Activated T-helper 1 cell treated with anti-CD3 and anti-CD28 coated beads, Interleukin-2, amount 50 U/mL, for 16 hours (primary cell): ENCODE measurements at regions not wholly inside any gene's neighbourhood (a gene's known extent, or its start where the extent isn't known, plus 50 kb on each side); places are given as distances from the start of the nearest gene placed in this dataset.

ENCODE experiments used
- DNase-seq, 2 donors: peaks; one replicate each; pipeline ENCODE4 v3.0.0-alpha.2; 2020; ENCODE audit warnings: low read depth in 1 of 2, low spot score in 1 of 2

GRCh38 chr2:145592361-145592760, 1072.4 kb upstream of the ZEB2 start:
- no peak for DNase-seq

GRCh38 chr2:145591109-145591809, 1071.3 kb upstream of the ZEB2 start:
- no peak for DNase-seq

GRCh38 chr2:145587922-145588321, 1068.0 kb upstream of the ZEB2 start:
- no peak for DNase-seq

GRCh38 chr2:145584353-145584752, 1064.4 kb upstream of the ZEB2 start:
- no peak for DNase-seq

- DNase-seq = no peak
Observed at GRCh38 chr2:145573608-145574007, 1053.7 kb upstream of the ZEB2 start.

- DNase-seq = no peak
Observed at GRCh38 chr2:145572238-145572637, 1052.3 kb upstream of the ZEB2 start.

- no peak for DNase-seq
Observed at GRCh38 chr2:145569108-145569507, 1049.2 kb upstream of the ZEB2 start.

GRCh38 chr2:145563741-145564615, 1044.1 kb upstream of the ZEB2 start:
- DNase-seq = no peak

GRCh38 chr2:145561152-145561551, 1041.2 kb upstream of the ZEB2 start:
- DNase-seq = no peak

GRCh38 chr2:145558617-145559350, 1038.9 kb upstream of the ZEB2 start:
- no peak for DNase-seq

- DNase-seq = no peak
Observed at GRCh38 chr2:145555360-145555759, 1035.4 kb upstream of the ZEB2 start.

GRCh38 chr2:145551686-145552085, 1031.8 kb upstream of the ZEB2 start:
- no peak for DNase-seq

- DNase-seq = no peak
Observed at GRCh38 chr2:145548479-145548878, 1028.6 kb upstream of the ZEB2 start.

GRCh38 chr2:145547620-145548019, 1027.7 kb upstream of the ZEB2 start:
- no peak for DNase-seq

- DNase-seq = no peak
Observed at GRCh38 chr2:145546091-145546490, 1026.2 kb upstream of the ZEB2 start.

GRCh38 chr2:145543856-145544255, 1023.9 kb upstream of the ZEB2 start:
- no peak for DNase-seq

GRCh38 chr2:145543155-145543554, 1023.2 kb upstream of the ZEB2 start:
- no peak for DNase-seq

- no peak for DNase-seq
Observed at GRCh38 chr2:145541028-145541427, 1021.1 kb upstream of the ZEB2 start.

GRCh38 chr2:145538661-145539350, 1018.9 kb upstream of the ZEB2 start:
- no peak for DNase-seq

GRCh38 chr2:145530653-145531052, 1010.7 kb upstream of the ZEB2 start:
- no peak for DNase-seq

GRCh38 chr2:145524836-145525235, 1004.9 kb upstream of the ZEB2 start:
- DNase-seq = no peak
